ENCODE measurements at regions not wholly inside any gene's neighbourhood (a gene's known extent, or its start where the extent isn't known, plus 50 kb on each side); places are given as distances from the start of the nearest gene placed in this dataset.

GRCh38 chr21:23083242-23083641 lies 2085.0 kb downstream of the NCAM2 start:
- no peak for TF ChIP-seq CTCF (IDR thresholded peaks at IDR 0.05)
- TF ChIP-seq EZH2 (IDR thresholded peaks at IDR 0.05): no peak
- no peak for TF ChIP-seq EZH2phosphoT487 (IDR thresholded peaks at IDR 0.05)

Measured in neural progenitor cell (in vitro differentiated cells).